VCaP (cell line): ENCODE measurements at regions not wholly inside any gene's neighbourhood (a gene's known extent, or its start where the extent isn't known, plus 50 kb on each side); places are given as distances from the start of the nearest gene placed in this dataset.

ENCODE experiments used
- H3K27ac ChIP-seq: fragments of 450-650 bp; 2 replicates; pipeline ENCODE4 v1.5.1; 2017
- CTCF ChIP-seq: fragments of 450-650 bp; conservative IDR thresholded peaks from 2 replicates; pipeline ENCODE4 v1.5.1; 2017; ENCODE audit warnings: mild to moderate bottlenecking, moderate library complexity

DNA sequence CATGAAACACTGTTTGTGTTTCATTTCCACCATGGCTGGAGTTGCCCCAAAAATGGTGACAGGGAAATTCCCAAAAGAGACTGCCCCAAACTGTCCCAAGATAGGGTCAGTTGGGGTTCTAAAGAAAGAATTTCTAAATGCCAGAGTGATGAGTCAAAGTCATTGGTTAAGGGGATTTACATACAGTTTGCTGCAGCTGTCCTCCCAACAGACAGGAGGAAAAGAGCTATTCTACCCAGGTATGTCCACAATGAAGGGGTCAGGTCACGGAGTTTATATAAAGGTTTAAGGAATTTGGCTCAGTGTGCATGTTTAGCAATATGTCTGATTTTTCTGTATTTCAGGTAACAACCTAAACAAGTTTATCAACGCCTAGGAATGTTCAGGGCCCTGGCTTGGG is 344.1 kb downstream of the TDRD15 start:
- no peak overlapping the region for H3K27ac ChIP-seq
- TF ChIP-seq CTCF: no peak

- H3K27ac ChIP-seq: no peak overlapping the region
- no peak for TF ChIP-seq CTCF
Measured at GRCh38 chr2:21468624-21469023, 344.9 kb downstream of the TDRD15 start.

- H3K27ac ChIP-seq: no peak overlapping the region
Measured at GRCh38 chr2:21469158-21469557, 345.4 kb downstream of the TDRD15 start.

GRCh38 chr2:21469564-21469963 is 345.8 kb downstream of the TDRD15 start:
- H3K27ac ChIP-seq: no peak overlapping the region
- TF ChIP-seq CTCF: no peak

More at GRCh38 chr2:21469158-21469557, 345.4 kb downstream of the TDRD15 start:
- no peak for TF ChIP-seq CTCF

DNA sequence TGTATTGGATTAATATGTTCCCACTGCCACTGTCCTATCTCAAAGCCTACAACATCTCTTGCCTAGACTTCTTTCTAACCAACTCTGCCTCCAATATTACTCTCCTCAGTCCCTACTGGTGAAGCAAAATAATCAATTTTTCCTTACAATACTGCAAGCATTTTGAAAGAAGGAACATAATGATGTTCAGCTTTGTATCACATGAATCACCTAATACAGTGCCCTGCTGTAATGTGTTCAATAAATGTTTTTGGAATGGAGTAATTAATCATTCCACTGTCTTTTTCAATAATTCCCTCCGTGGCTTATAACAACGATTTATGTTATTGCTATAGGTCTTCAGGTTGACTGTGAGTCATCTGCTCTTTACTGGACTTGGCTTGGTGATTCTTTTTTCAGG is 356.4 kb downstream of the TDRD15 start:
- H3K27ac ChIP-seq: no peak overlapping the region
- TF ChIP-seq CTCF: no peak

DNA sequence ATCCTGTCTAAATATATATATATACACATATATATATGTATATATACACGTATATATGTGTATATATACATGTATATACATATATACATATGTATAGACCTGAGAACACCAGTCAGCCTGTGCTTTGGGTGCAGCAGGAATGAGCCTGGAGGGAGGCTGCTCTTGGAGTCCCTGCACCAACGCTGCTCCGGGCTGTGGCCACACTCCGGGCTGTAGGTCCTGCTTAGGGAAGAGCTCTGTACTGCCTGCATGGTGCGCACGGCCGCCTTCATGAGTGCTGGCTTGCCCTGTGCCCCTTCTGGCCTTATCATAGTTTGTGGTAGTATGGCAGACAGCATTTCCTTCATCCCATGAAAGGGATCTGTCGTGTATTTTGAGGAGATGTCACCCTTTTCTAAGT is 360.9 kb downstream of the TDRD15 start:
- TF ChIP-seq CTCF: no peak

DNA sequence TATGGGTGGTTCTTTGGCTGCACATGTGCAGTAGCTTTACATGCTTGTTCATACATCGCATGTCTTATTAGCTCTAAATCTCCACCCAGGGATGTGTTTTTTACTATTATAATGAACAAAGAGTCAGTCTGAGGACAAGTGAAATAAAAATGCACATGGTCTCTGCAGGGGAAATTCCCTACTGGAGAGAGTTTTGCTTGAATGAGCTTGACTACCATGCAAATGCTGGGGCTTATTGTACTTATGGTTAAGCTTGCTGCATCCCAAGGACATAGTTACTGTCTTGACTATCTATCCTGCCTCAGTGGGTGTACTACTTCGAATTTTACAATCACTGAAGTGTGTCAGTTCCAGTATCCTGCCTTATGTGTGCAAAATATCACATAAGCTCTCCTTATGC is 362.7 kb downstream of the TDRD15 start:
- no peak for TF ChIP-seq CTCF
- no peak overlapping the region for H3K27ac ChIP-seq

More for the DNA sequence above, 360.9 kb downstream of the TDRD15 start:
- H3K27ac ChIP-seq: no peak overlapping the region

DNA sequence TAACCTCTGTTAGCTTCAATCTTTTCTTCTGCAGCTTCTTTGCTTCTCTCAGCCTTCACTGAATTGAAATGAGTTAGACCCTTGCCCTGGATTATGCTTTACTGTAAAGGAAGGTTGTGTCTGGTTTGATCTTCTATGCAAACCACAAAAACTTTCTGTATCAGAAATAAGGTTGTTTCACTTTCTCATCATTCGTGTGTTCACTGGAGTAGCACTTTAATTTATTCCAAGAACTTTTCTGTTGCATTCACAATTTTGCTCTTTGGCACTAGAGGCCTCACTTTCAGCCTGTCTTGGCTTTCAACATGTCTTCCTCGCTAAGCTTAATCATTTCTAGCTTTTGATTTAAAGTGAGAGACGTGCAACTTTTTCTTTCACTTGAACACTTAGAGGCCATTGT is 365.3 kb downstream of the TDRD15 start:
- TF ChIP-seq CTCF: no peak
- no peak overlapping the region for H3K27ac ChIP-seq
